SU-DHL-6 (cell line): ENCODE measurements at regions not wholly inside any gene's neighbourhood (a gene's known extent, or its start where the extent isn't known, plus 50 kb on each side); places are given as distances from the start of the nearest gene placed in this dataset.

Experiments
- CTCF ChIP-seq: fragments of 200-600 bp; sonication (generic); IDR thresholded peaks from one replicate; pipeline ENCODE4 v1.5.1; 2017; ENCODE audit warnings: antibody characterized with exemption, mild to moderate bottlenecking, low read length, moderate library complexity; ENCODE audit not compliant: insufficient read depth, poor library complexity, severe bottlenecking
- EZH2phosphoT487 ChIP-seq: fragments of 200-600 bp; sonication (generic), shearing (Covaris generic); conservative IDR thresholded peaks from 2 replicates; pipeline ENCODE4 v1.6.1; 2018; ENCODE audit warnings: mild to moderate bottlenecking, antibody characterized with exemption, low read length, moderate library complexity, mixed read lengths

- TF ChIP-seq CTCF (no peak), EZH2phosphoT487 (no peak)
Measured at GRCh38 chr20:55596431-55596830, 408.9 kb downstream of the CBLN4 start.
